ENCODE measurements at regions not wholly inside any gene's neighbourhood (a gene's known extent, or its start where the extent isn't known, plus 50 kb on each side); places are given as distances from the start of the nearest gene placed in this dataset.
"Not testable (repeated sequence)": the region's sequence is repeated elsewhere in the genome, so short reads cannot be mapped to it uniquely, and the experiment has no call there.

DNA sequence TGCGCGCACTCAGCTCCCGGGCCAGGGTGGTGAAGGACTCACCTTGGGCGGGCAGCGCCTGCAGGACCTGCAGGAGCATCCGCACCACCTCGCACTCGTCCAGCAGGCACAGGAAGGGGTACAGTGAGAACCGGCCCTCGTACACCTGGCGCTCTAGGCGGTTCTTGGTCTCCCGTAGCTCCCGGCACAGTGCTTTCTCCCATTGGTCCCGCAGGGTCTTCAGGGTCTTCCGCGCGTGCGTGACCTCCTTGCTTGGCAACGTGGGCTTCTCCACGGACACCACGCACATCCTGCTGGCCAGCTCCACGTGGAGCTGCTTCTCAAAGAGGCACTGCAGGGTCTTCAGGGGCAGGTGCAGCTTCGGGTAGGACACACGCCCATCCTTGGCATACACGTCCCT lies 74.1 kb upstream of the MED13 start:
- DNase-seq, result no peak
- H3K4me3 ChIP-seq (ENCODE audit: insufficient read depth, low read depth, low read length, poor library complexity, severe bottlenecking), result no peak overlapping the region
- no peaks in the 10 kb centered on the region for H3K9me3 ChIP-seq (ENCODE audit: control insufficient read depth, low read length)
- H3K27ac ChIP-seq (ENCODE audit: insufficient read depth, low read length, poor library complexity, severe bottlenecking), result no peak overlapping the region
- H3K36me3 ChIP-seq (ENCODE audit: control insufficient read depth, insufficient read depth, low read length), result no peaks in the 10 kb centered on the region
- H3K4me1 ChIP-seq (ENCODE audit: control insufficient read depth, insufficient read depth, low read length, poor library complexity, severe bottlenecking), result no peaks in the 10 kb centered on the region
- H3K27me3 ChIP-seq (replicated peaks; ENCODE audit: control insufficient read depth, insufficient read depth, low read length, poor library complexity, severe bottlenecking), result peaks cover 7% of the 10 kb centered on the region

DNA sequence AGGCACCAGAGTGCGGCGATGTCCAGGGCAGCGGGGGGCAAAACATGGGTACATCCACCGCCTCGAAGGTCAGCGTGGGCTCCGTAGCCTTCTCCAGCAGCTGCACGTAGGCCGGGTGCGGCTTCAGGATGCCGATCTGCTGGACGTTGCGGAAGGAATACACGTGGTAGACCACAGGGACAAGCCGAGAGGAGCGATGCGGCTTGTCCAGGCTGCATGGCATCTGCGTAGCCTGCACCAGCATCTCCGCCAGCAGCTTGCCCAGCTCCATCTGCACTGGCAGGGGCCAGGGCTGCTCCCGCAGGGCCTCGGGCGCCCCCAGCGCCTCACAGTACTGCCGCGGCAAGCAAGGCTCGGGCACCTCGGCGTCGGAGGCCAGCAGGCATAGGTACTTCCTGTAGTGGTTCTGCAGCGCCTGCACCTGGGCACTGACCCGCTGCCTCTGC lies 73.6 kb upstream of the MED13 start:
- not testable (repeated sequence) for H3K4me1 ChIP-seq (ENCODE audit: control insufficient read depth, insufficient read depth, low read length, poor library complexity, severe bottlenecking); H3K27me3 ChIP-seq (replicated peaks; ENCODE audit: control insufficient read depth, insufficient read depth, low read length, poor library complexity, severe bottlenecking); DNase-seq; H3K9me3 ChIP-seq (ENCODE audit: control insufficient read depth, low read length); H3K36me3 ChIP-seq (ENCODE audit: control insufficient read depth, insufficient read depth, low read length); H3K4me3 ChIP-seq (ENCODE audit: insufficient read depth, low read depth, low read length, poor library complexity, severe bottlenecking); H3K27ac ChIP-seq (ENCODE audit: insufficient read depth, low read length, poor library complexity, severe bottlenecking)

DNA sequence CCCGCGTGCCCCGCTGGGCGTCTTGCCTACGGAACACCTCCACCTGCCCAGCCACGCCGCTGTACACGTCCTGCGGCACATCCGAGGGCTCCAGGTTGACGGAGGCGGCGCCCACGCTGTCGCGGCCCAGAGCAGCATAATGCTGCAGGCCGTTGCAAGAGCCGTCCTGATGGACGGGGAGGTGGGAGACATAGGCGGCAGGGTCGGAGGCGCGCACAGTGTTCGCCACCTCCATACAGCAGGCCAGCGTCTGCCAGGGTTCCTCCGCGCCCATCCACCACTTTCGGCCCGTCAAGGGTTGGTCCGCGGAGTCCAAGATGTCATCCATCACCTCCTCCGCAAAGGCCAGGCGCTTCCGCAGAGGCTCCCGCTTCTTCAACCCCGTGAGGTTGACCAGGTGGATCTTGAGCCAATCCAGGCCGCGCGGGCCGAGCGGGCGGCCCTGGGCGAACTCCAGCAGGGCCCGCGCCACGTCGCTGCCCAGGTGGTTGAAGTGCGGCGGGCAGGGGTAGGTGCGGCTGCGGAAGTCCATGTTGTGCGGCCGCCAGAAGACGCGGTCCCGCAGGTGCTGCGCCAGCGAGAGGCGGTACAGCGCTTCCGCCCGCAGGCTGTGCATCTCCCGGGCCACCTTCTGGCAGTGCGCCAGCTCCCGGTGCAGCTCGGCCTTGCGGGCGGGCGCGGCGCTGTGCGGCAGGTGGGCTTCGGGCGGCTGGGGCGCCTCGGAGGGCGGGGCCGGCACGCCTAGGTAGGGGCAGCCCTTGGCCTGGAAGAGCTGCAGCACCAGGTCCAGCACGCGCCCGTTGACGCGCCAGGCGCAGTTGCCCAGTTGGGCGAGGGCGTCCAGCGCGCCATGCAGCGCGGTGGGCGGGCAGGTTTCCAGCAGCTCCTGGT lies 72.9 kb upstream of the MED13 start:
- not testable (repeated sequence) for H3K36me3 ChIP-seq (ENCODE audit: control insufficient read depth, insufficient read depth, low read length); H3K4me1 ChIP-seq (ENCODE audit: control insufficient read depth, insufficient read depth, low read length, poor library complexity, severe bottlenecking); H3K9me3 ChIP-seq (ENCODE audit: control insufficient read depth, low read length); H3K27me3 ChIP-seq (replicated peaks; ENCODE audit: control insufficient read depth, insufficient read depth, low read length, poor library complexity, severe bottlenecking); H3K27ac ChIP-seq (ENCODE audit: insufficient read depth, low read length, poor library complexity, severe bottlenecking); DNase-seq
- H3K4me3 ChIP-seq (ENCODE audit: insufficient read depth, low read depth, low read length, poor library complexity, severe bottlenecking), result peak overlapping the region; percentile 25

DNA sequence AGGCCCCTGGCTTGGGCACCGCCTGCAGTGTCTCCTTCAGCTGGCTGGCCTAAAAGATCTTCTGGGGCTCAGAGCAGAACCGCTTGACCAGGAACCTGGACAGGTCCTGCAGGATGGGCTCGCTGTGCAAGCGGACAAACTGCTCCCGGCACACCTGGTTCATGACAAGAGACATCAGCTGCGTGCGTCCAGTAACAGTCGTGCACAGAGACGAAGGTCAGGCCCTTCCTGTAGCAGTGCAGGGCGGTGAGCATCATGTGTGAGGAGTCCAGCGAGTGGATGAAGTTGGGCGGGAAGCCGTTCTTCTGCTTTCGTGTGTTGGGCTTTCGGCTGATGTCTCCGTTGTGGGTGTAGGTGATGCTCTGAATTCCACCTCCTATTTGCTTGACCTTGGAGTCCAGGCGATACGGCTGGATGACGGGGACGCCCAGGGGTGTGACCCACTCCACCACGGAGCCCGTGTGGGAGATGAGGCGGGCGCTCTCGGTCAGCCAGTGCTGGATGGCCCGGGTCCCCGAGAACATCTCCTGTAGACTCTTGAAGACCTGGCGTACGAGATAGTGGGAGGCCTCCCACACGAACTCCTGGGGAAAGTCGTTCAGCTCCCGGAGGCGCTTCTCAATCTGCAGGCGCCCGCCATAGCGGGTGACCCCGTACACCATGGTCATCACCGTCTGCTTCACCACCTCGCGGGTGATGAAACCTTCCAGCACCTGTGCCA lies 72.1 kb upstream of the MED13 start:
- H3K36me3 ChIP-seq (ENCODE audit: control insufficient read depth, insufficient read depth, low read length); H3K27ac ChIP-seq (ENCODE audit: insufficient read depth, low read length, poor library complexity, severe bottlenecking); H3K4me3 ChIP-seq (ENCODE audit: insufficient read depth, low read depth, low read length, poor library complexity, severe bottlenecking); H3K4me1 ChIP-seq (ENCODE audit: control insufficient read depth, insufficient read depth, low read length, poor library complexity, severe bottlenecking); H3K27me3 ChIP-seq (replicated peaks; ENCODE audit: control insufficient read depth, insufficient read depth, low read length, poor library complexity, severe bottlenecking); H3K9me3 ChIP-seq (ENCODE audit: control insufficient read depth, low read length); DNase-seq: not testable (repeated sequence)

DNA sequence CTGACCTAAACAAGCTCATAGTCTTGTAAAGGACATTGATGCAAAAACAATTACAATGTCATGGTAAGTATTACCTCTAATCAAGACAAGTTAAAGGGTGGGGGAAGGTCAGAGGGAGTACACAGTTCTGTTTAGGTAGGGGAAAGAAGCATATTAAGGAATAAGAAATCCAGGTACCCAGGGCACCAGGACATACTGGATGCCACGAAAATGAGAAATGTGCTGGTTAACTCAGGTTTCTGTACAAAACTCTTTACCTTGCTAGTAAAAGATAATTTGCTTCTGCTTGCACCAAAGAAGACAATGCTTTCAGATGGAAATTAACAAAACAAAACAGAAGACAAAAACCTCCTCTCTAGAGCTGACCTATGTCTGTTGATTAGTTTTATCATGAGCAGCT lies 70.7 kb upstream of the MED13 start:
- no peak overlapping the region for H3K27ac ChIP-seq (ENCODE audit: insufficient read depth, low read length, poor library complexity, severe bottlenecking)
- no peaks in the 10 kb centered on the region for H3K36me3 ChIP-seq (ENCODE audit: control insufficient read depth, insufficient read depth, low read length)
- H3K27me3 ChIP-seq (replicated peaks; ENCODE audit: control insufficient read depth, insufficient read depth, low read length, poor library complexity, severe bottlenecking), result peaks cover 7% of the 10 kb centered on the region
- no peaks in the 10 kb centered on the region for H3K9me3 ChIP-seq (ENCODE audit: control insufficient read depth, low read length)
- no peak overlapping the region for H3K4me3 ChIP-seq (ENCODE audit: insufficient read depth, low read depth, low read length, poor library complexity, severe bottlenecking)
- no peaks in the 10 kb centered on the region for H3K4me1 ChIP-seq (ENCODE audit: control insufficient read depth, insufficient read depth, low read length, poor library complexity, severe bottlenecking)
- DNase-seq, result no peak

DNA sequence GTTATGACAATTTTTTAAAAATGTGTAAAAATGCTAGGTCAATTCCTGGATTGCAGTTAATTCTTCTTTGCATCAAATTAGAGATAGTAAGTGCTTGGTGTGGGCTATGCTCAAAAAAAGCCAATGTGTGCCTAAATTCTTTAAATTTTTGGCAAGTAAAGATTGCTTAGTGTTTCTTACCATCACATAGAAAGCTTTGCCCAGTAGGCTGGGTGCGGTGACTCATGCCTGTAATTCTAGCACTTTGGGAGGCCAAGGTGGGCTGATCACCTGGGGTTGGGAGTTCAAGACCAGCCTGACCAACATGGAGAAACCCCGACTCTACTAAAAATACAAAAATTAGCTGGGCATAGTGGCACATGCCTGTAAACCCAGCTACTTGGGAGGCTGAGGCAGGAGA lies 70.0 kb upstream of the MED13 start:
- not testable (repeated sequence) for H3K4me1 ChIP-seq (ENCODE audit: control insufficient read depth, insufficient read depth, low read length, poor library complexity, severe bottlenecking); H3K27ac ChIP-seq (ENCODE audit: insufficient read depth, low read length, poor library complexity, severe bottlenecking); H3K36me3 ChIP-seq (ENCODE audit: control insufficient read depth, insufficient read depth, low read length); H3K4me3 ChIP-seq (ENCODE audit: insufficient read depth, low read depth, low read length, poor library complexity, severe bottlenecking); H3K27me3 ChIP-seq (replicated peaks; ENCODE audit: control insufficient read depth, insufficient read depth, low read length, poor library complexity, severe bottlenecking); H3K9me3 ChIP-seq (ENCODE audit: control insufficient read depth, low read length); DNase-seq

DNA sequence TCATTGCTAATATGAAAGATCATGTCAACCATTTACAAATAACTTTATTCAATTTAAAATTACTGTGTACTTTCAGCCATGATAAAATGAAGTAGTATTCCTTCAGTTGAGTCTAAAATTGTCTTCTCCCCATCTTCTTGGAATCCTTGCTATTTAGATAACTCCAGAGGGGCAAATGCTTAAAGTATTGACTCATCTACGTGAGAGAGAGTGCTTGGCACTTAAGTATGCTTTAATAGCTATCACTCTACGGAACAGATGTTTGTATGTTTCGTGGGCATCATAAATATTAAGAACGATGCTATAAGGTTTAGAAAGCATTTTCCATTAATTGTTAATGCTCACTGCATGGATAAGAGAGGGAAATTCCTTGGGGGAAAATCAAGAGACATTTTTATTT lies 69.3 kb upstream of the MED13 start:
- no peak for DNase-seq
- Histone ChIP-seq H3K36me3 (ENCODE audit: control insufficient read depth, insufficient read depth, low read length) (no peaks in the 10 kb centered on the region), H3K4me1 (ENCODE audit: control insufficient read depth, insufficient read depth, low read length, poor library complexity, severe bottlenecking) (no peaks in the 10 kb centered on the region), H3K27me3 (replicated peaks; ENCODE audit: control insufficient read depth, insufficient read depth, low read length, poor library complexity, severe bottlenecking) (peaks cover 7% of the 10 kb centered on the region), H3K27ac (ENCODE audit: insufficient read depth, low read length, poor library complexity, severe bottlenecking) (no peak overlapping the region), H3K9me3 (ENCODE audit: control insufficient read depth, low read length) (no peaks in the 10 kb centered on the region), H3K4me3 (ENCODE audit: insufficient read depth, low read depth, low read length, poor library complexity, severe bottlenecking) (no peak overlapping the region)

DNA sequence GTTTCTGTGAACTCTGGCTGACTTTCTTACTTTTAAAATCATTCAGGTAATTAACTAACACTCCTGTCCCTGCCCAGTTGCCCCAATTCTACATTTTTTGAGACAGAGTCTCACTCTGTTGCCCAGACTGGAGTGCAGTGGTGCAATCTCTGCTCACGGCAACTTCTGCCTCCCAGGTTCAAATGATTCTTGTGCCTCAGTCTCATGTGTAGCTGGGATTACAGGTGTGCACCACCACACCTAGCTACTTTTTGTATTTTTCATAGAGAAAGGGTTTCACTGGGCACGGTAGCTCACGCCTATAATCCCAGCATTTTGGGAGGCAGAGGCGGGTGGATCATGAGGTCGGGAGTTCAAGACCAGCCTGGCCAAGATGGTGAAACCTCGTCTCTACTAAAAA lies 66.2 kb upstream of the MED13 start:
- H3K9me3 ChIP-seq (ENCODE audit: control insufficient read depth, low read length); H3K4me1 ChIP-seq (ENCODE audit: control insufficient read depth, insufficient read depth, low read length, poor library complexity, severe bottlenecking); H3K27me3 ChIP-seq (replicated peaks; ENCODE audit: control insufficient read depth, insufficient read depth, low read length, poor library complexity, severe bottlenecking); H3K4me3 ChIP-seq (ENCODE audit: insufficient read depth, low read depth, low read length, poor library complexity, severe bottlenecking); DNase-seq; H3K36me3 ChIP-seq (ENCODE audit: control insufficient read depth, insufficient read depth, low read length); H3K27ac ChIP-seq (ENCODE audit: insufficient read depth, low read length, poor library complexity, severe bottlenecking): not testable (repeated sequence)

DNA sequence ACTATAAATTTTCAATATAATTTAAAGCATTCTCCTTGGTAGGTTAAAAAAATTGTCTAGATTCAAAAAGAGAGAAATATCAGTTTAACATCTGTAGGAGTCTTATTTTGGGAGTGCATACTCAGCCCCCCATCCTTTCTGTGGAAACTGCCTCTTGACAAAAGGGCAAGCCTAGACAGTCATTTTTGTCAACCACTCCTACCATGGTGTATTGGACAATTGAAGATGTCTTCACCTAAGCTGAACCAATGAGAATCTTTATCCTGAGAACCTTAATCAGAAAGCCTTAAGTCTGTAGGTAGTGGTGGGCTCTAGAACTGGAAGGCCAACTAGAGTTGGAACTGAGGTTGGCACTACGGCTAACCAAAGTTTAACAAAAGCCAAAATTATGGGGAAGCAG lies 65.7 kb upstream of the MED13 start:
- Histone ChIP-seq H3K9me3 (ENCODE audit: control insufficient read depth, low read length) (no peaks in the 10 kb centered on the region), H3K27me3 (replicated peaks; ENCODE audit: control insufficient read depth, insufficient read depth, low read length, poor library complexity, severe bottlenecking) (no peaks in the 10 kb centered on the region), H3K4me3 (ENCODE audit: insufficient read depth, low read depth, low read length, poor library complexity, severe bottlenecking) (no peak overlapping the region), H3K27ac (ENCODE audit: insufficient read depth, low read length, poor library complexity, severe bottlenecking) (no peak overlapping the region), H3K36me3 (ENCODE audit: control insufficient read depth, insufficient read depth, low read length) (no peaks in the 10 kb centered on the region), H3K4me1 (ENCODE audit: control insufficient read depth, insufficient read depth, low read length, poor library complexity, severe bottlenecking) (no peaks in the 10 kb centered on the region)
- no peak for DNase-seq

DNA sequence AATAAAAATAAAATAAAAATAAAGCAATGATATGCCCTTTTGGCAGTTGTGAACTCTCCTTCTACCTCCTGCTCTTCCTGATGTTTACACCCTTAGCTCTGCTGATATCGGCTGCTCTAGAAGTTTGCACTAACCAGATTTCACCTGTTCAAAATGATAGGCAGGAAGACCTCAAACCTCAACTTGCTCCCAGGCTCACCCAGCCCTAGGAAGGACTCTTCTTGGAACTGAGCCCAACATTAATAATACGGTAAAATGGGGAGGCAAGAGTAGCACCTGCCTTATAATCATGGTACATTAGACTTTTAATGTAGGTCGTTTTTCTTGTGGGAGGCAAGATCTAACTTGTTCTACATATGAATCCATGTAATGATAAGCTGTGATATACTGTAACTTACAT lies 61.2 kb upstream of the MED13 start:
- Histone ChIP-seq H3K4me3 (ENCODE audit: insufficient read depth, low read depth, low read length, poor library complexity, severe bottlenecking) (no peak overlapping the region), H3K27ac (ENCODE audit: insufficient read depth, low read length, poor library complexity, severe bottlenecking) (no peak overlapping the region), H3K36me3 (ENCODE audit: control insufficient read depth, insufficient read depth, low read length) (no peaks in the 10 kb centered on the region), H3K4me1 (ENCODE audit: control insufficient read depth, insufficient read depth, low read length, poor library complexity, severe bottlenecking) (no peaks in the 10 kb centered on the region), H3K27me3 (replicated peaks; ENCODE audit: control insufficient read depth, insufficient read depth, low read length, poor library complexity, severe bottlenecking) (no peaks in the 10 kb centered on the region), H3K9me3 (ENCODE audit: control insufficient read depth, low read length) (no peaks in the 10 kb centered on the region)
- no peak for DNase-seq
